ENCODE measurements at regions not wholly inside any gene's neighbourhood (a gene's known extent, or its start where the extent isn't known, plus 50 kb on each side); places are given as distances from the start of the nearest gene placed in this dataset.

DNA sequence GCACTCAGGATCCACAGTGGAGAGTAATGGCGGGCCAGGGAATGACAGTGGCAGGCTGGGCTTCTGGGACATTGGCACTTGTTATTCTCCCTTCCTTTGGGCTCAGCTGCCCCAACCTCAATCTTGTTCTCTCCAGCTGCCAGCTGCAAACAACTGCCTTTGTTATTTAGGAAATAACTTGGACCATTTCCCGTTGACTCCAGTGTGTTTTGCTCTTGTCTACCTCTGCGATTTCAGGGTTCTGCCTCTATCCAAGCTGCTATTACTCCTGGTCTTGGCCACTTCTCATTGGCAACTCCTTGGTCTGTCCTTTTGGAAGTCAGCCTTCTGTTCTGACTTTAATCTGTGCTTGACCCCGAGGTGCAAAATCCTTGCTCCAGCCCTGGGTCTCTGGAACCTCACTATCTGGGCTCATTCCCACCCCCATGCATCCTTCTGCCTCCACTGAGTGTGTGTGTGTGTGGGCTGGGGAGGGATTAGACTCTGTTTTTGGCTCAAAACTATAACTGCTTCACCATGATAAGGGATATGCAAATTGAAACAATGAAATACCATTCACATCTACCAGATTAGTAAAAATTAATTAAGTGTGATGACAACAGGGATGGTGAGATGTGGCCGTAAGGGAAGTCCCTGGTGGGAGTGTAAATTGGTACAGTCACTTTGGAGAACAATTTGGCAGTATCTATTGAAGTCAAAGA is 134.1 kb upstream of the CXCR4 start:
- intact Hi-C loops (cut with DNase I) = no loop called here
- no peaks in the 10 kb centered on the region for H3K36me3 ChIP-seq
- no peak for DNase-seq
- H3K27me3 ChIP-seq = no peaks in the 10 kb centered on the region
- H3K9me3 ChIP-seq = no peaks in the 10 kb centered on the region
- TF ChIP-seq, protein P1, sequence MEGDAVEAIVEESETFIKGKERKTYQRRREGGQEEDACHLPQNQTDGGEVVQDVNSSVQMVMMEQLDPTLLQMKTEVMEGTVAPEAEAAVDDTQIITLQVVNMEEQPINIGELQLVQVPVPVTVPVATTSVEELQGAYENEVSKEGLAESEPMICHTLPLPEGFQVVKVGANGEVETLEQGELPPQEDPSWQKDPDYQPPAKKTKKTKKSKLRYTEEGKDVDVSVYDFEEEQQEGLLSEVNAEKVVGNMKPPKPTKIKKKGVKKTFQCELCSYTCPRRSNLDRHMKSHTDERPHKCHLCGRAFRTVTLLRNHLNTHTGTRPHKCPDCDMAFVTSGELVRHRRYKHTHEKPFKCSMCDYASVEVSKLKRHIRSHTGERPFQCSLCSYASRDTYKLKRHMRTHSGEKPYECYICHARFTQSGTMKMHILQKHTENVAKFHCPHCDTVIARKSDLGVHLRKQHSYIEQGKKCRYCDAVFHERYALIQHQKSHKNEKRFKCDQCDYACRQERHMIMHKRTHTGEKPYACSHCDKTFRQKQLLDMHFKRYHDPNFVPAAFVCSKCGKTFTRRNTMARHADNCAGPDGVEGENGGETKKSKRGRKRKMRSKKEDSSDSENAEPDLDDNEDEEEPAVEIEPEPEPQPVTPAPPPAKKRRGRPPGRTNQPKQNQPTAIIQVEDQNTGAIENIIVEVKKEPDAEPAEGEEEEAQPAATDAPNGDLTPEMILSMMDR (IDR thresholded peaks at IDR 0.05) = no peak
- no peak for TF ChIP-seq POLR2A (IDR thresholded peaks at IDR 0.05)
- H3K4me1 ChIP-seq = no peaks in the 10 kb centered on the region
- H3K27ac ChIP-seq = no peak overlapping the region
- no peak overlapping the region for H3K4me3 ChIP-seq (replicated peaks in 1 of 3)
- WGBS, 2 donors = 78% methylated on average over 5 of the region's 5 CpGs

DNA sequence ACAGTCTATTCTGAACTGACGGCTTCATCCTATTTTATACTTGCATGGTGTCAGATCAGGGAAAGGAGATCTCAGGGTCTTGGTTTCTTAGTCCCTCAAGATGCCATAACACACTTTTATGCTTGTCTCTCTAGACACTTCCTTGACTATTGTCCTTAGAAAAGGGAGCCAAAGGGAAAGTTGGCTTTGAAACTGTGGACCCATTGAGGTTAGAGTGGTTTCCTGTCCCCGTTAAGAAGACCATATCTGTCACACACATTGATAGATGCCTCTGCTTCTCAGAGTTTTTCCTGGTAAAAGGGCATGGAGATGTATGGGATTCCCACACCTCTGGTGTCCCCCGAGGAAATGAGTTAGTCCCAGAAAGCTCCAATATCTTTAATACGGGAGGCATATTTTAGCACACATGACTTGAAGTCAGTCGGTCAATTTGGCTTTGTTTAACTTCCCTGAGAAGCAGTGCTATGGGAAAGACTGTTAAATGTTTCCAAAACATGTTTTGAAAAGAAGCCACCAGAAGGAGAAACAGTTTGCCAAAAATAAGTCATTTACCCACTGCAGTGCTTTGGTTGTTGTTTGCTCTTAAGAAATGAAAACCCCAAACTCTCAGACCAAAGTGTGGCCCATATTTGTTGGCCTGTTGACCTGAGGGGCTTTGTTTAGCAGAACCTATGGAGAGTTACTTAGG is 133.4 kb upstream of the CXCR4 start:
- H3K4me3 ChIP-seq (replicated peaks in 1 of 3) = no peak overlapping the region
- H3K27me3 ChIP-seq = no peaks in the 10 kb centered on the region
- H3K36me3 ChIP-seq = no peaks in the 10 kb centered on the region
- no peak for DNase-seq
- TF ChIP-seq POLR2A (IDR thresholded peaks at IDR 0.05) = no peak
- TF ChIP-seq, protein P1 (IDR thresholded peaks at IDR 0.05) = no peak
- no peaks in the 10 kb centered on the region for H3K4me1 ChIP-seq
- H3K27ac ChIP-seq = no peak overlapping the region
- intact Hi-C loops (cut with DNase I) = no loop called here
- WGBS, 2 donors = 72 to 75% methylated on average over 5 of the region's 5 CpGs
- no peaks in the 10 kb centered on the region for H3K9me3 ChIP-seq

- Histone ChIP-seq H3K27me3 (no peaks in the 10 kb centered on the region), H3K9me3 (no peaks in the 10 kb centered on the region), H3K4me1 (peaks cover 4 to 5% of the 10 kb centered on the region in 2 donors), H3K27ac (no peak overlapping the region), H3K36me3 (no peaks in the 10 kb centered on the region), H3K4me3 (replicated peaks in 1 of 3) (no peak overlapping the region)
- DNase-seq = no peak
- 63 to 74% methylated on average over 3 of the region's 3 CpGs for WGBS, 2 donors
- intact Hi-C loops (cut with DNase I) = no loop called here
- TF ChIP-seq, protein P1 (IDR thresholded peaks at IDR 0.05) = no peak
- no peak for TF ChIP-seq POLR2A (IDR thresholded peaks at IDR 0.05)
Observed at GRCh38 chr2:136250131-136250530, 132.2 kb upstream of the CXCR4 start.

DNA sequence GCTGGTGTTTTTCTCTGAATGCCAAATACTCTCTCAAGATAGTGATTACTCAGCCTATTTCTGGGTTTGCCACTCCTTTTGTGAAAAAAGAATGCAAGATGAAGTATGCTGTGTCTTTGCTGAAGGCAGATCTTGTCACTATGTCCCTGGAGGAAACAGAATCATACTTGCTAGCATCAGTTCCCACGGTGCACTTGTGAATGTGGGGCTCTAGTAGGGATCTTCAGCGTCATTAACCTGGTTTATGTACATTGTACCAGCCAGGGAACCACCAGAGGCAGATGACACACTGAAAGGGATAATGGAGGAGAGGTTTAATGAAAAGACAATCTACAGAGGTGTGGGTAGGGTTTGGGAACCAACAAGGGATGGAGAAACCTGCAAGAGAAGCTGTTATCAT is 131.0 kb upstream of the CXCR4 start:
- 79 to 84% methylated on average over 2 of the region's 2 CpGs for WGBS, 2 donors
- TF ChIP-seq, protein P1 (IDR thresholded peaks at IDR 0.05) = no peak
- TF ChIP-seq POLR2A (IDR thresholded peaks at IDR 0.05) = no peak
- no peak overlapping the region for H3K27ac ChIP-seq
- H3K9me3 ChIP-seq = no peaks in the 10 kb centered on the region
- peaks cover 4 to 5% of the 10 kb centered on the region in 2 donors for H3K4me1 ChIP-seq
- no peaks in the 10 kb centered on the region for H3K36me3 ChIP-seq
- intact Hi-C loops (cut with DNase I) = no loop called here
- H3K4me3 ChIP-seq (replicated peaks in 1 of 3) = no peak overlapping the region
- no peak for DNase-seq
- no peaks in the 10 kb centered on the region for H3K27me3 ChIP-seq

GRCh38 chr2:136248242-136248641 is 130.3 kb upstream of the CXCR4 start:
- intact Hi-C loops (cut with DNase I) = no loop called here
- peaks cover 4 to 5% of the 10 kb centered on the region in 2 donors for H3K4me1 ChIP-seq
- no peaks in the 10 kb centered on the region for H3K9me3 ChIP-seq
- no peak for DNase-seq
- H3K27me3 ChIP-seq = no peaks in the 10 kb centered on the region
- H3K27ac ChIP-seq = no peak overlapping the region
- 63 to 64% methylated on average over 2 of the region's 2 CpGs for WGBS, 2 donors
- no peaks in the 10 kb centered on the region for H3K36me3 ChIP-seq
- TF ChIP-seq, protein P1 (IDR thresholded peaks at IDR 0.05) = no peak
- TF ChIP-seq POLR2A (IDR thresholded peaks at IDR 0.05) = no peak
- no peak overlapping the region for H3K4me3 ChIP-seq (replicated peaks in 1 of 3)

Measured in thyroid gland (tissue), 4 donors.